COLO668 (cell line): ENCODE measurements at regions not wholly inside any gene's neighbourhood (a gene's known extent, or its start where the extent isn't known, plus 50 kb on each side); places are given as distances from the start of the nearest gene placed in this dataset.

Source experiments
- DNase-seq: peaks from one replicate; lab custom pipeline; 2025; ENCODE audit not compliant: unreplicated experiment; lab: John Stamatoyannopoulos, UW

DNA sequence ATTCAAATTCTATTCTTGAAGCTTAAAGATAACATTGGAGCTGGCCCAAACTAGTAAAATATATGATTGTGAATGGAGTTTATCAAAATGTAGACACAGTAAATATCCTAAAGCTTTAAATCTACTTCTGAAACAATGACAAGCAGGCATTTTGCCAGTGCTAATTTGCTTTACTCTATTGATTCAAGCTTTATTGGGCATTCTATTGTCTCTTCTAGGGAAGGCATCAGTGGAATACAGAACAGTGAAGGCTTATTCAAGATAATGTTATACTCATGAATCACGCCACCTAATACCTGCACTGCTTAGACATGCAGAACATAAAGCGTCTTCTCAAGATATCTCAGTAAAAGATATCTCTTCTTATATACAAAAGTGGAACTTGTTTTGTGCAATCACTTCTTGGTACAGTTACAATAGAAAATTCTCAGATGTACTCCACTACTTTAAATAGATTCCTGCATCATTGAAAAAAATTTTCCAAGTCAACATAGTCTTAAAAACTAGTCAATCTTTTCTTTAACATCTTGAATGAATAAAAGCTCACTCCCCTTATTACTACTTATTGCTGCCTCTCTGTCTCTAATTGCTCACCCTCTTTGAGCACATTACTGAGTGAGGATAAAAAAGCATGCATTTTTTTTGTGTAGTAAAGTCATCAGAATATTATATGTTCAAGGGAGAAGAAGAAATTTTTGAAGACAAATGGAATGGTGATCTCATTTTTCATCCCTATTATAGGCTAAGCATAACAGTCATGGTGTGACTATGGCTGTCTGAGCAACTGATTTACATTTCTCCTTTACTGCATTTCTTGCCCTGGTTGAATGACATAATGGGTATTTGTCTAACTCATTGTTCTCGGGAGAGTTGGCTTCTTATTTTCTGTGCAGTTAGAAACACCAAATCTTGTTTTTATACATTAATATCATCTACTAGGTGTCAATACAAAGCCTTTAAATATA is 98.0 kb upstream of the E2F7 start:
- no peak for DNase-seq

DNA sequence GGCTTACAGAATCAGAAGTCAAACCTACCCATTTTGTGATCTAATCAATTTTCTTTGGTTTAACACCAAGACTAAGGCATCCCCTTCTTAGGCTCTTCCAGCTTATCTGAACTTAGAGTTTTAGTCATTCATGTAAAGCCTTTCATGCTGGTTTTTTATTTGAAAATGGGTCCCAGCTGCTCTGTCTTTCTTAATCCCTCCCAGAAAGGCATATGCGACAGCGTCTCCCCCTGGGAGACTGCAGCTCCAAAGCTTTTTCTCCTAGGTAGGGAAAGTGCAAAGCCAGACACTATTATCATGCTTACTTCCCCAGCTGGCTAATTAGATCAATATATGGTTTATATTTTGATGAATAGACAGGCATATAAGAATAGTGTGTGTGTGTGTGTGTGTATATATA is 96.6 kb upstream of the E2F7 start:
- DNase-seq = no peak

DNA sequence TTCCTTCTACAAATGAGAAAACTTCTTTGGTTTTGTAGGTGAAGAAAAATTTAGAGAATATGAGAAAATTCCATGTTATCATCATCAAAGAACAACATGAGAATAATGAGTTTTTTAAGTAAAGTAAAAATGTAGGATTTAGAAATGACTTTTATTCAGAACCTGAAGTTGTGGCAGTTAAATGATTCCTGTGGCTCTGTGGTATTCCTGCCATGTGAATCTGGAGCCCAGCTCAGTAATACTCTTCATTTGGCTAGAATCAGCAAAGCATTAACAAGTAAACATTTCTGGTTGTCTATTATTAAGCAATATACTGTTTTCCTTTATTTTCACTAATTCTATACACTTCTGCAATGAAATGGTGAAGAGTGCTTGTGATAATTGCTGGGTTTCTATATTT is 95.6 kb upstream of the E2F7 start:
- DNase-seq = no peak

DNA sequence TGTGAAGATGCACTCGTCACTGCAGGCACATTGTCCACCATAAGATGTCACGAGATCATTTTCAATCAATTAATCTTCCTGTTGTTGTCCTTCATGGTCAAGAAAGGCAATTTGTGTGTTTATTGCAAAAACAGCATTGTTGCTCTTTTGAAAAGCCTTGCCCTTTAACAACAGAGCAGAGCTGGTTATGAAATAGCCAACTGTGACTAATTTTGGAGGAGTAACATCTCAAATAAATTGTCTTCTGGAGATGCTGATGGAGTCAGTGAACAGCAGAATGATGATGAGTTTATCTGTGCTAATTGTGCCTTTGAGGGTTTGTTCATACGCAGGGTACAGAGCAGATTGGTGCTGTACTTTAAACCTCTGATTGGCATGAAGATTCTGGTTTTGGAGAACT is 88.3 kb upstream of the E2F7 start:
- no peak for DNase-seq

DNA sequence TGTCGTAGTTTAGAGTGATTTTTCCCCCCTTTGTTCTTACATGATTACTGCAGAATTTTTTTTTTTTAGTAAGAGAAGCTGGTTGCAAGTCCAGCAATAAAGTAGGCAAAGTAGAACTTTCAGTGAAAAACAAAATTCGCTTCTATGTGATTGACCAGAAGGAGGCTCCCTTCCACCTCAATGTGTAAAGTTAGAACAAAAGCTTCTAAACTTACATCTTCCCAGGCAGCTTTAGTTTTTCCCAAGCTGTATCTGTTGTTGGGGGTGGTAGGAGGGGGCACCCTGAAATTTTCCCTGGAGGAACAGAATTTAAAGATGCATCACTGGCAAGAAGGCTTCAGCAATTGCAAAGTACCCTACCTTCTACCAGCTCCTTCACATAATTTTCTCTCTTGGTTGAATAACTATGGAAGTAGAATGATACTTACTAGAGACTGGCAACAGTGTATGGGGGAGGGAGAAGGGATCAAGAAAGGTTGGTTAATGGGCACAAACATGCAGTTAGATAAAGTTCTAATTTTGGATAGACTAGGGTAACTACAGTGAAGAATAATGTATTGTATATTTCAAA is 87.3 kb upstream of the E2F7 start:
- no peak for DNase-seq

DNA sequence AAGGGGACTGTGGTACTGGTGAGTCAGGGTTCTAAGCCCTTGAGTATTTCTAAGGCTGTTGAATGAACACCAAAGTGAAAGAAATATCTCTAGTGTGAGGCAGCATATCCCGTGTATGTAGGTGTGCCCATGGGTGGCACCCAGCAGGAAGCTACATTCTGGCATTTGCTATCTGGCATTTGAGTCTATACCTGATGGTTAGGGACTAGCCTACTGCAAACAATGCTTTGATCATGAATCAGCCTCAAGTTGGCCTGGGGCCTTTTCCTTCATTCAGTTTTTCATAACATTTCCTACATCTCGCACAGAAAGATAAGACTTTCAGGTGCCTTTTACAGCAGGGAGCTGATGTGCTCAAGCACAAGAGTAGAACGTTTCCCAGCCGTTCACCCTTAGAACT is 85.7 kb upstream of the E2F7 start:
- no peak for DNase-seq

DNA sequence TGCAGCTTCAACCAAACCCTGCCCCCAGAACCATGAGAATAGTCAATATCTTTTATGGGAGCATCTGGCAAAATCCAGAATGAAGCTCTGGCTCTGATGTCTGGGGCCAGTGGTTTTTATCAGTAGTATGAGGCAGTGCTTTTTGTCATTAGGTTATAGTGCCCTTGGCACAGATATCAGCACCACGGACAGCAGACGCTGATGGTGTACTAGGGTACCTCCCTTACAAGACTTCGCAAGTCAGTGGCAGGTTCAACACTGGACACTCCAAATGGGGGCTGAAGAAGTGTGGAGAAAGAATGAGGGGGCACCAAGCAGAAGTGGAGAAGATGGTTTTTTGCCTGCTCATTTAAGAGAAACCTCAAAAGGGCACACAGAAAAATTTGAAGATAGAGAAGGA is 68.2 kb upstream of the E2F7 start:
- DNase-seq = no peak

DNA sequence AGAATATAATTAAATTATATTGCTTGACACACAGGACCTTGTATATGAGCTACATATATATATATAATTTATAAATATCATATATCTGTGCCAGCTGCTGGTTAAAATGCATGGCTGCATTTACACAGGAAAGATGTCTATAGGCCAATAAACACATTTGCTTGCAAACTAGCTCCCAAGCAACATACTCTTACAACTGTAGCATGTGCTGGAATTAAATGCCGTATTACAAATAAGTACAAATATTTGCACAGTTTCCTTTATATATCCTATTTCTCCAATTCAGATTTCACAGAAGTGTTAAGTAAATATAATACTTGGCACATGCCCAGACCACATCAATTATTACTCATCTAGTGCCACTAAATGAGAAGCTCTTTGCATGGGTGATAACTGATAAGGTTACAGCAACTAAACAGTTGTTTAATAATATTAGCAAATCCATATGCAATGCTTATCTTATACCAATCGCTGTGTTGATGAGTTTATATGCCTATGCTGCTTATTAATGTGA is 66.7 kb upstream of the E2F7 start:
- DNase-seq = no peak

DNA sequence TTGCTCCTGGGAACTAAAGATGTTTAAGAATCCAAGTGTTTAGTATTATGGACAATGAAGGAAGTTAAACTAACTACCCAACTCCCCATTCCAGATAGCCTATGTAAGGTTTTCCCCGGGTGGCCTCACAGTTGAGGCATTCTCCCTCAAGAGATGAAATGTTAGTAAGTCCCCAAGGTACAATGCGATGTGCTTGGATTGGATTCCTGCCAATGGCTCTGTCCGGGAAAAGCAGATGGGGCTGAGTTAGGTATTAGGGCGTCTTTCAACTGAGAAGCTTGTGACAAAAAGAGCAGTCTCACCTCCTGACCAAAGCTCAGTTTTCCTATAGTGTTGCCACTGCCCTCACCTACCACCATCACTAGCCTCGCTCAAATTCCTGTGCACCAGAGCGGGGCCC is 64.8 kb upstream of the E2F7 start:
- DNase-seq = no peak

DNA sequence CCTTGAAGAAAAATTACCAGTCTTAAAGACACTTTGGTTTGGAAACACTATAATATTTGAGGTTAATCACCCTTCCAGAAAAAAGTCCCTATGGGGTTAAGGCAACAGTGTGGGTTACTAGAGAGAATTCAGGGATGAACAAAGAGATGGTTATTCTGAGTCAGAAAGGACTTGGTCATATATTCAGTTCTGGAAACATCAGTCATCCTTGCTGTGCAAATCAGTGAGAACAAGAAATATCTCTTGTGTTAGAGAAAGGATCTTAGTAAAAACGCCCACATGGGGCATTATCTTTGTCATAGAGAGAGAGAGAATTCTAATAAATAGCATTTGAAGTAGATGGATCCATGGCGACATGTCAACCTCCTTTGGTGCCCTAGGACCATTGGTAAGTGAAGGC is 59.4 kb upstream of the E2F7 start:
- no peak for DNase-seq

DNA sequence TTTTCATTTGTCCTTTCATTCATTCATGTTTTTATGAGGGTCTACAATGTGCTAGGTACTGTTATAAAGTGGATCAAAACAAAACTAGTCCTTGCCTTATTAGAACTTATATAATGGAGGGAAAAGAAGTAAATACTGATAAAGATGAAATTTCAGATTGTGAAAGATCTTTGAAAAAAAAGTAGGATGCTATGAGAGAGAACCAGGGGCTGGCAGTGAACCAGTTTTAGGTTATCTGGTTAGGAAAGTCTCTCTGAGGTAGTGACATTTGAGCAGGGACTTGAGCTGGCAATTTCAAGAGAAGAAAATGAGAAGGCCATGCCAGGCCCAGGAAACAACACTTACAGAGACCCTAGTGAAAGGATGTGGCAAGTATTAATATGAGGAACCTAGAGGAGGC is 57.3 kb upstream of the E2F7 start:
- DNase-seq = no peak

DNA sequence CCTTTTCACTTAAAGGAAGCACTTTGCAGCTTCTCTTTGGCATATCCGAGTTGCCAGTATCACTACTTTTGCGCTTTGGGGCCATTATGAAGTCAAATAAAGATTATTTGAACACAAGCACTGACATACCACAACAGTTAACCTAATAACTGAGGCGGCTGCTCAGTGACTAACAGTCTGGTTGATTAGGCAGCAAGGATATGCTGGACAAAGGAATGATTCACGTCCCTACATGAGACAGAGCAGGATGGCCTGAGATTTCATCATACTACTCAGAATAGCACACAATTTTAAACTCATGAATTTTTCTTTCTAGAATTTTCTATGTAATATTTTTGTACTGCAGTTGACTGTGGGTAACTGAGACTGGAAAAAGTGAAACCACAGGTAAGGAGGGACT is 56.9 kb upstream of the E2F7 start:
- DNase-seq = no peak

DNA sequence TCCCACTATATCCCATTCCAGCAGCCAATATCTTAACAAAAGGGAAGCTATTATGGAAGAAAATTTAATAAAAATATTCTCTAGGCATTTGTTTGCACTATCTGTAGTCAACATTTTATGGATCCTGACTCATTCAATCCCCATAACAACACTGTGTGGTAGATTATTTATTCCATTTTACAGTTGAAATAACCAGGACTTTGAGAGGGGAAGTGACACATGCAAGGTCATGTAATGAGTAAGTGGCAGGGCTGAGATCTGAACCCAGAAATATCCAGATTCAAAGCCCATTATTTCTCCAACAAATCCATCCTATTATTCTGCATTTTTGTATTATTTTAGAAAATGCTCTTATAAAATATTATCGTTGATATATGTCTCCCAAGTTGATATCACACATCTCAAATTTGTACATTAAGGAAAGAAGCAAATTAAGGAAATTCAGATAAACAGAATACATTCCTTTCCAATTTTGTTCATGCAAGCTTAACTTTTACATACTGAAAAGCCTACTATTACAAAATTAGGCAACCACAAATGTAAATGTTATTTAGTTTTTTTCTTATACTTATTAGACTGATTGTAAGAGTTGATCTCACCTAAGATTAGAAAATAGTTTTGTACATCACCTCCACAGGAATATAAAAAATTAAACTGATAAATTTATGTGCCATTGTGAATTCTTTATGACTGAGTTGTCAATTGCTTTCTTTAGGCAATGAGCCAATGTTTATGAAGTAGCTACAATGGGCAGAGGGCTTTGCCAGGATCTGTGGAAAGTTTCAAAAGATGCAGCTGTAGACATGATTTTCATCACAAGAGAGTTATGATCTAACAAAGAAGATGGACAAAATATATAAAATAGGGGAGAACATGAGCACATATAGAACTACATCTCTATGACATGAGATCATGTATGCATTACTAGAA is 55.1 kb upstream of the E2F7 start:
- no peak for DNase-seq

DNA sequence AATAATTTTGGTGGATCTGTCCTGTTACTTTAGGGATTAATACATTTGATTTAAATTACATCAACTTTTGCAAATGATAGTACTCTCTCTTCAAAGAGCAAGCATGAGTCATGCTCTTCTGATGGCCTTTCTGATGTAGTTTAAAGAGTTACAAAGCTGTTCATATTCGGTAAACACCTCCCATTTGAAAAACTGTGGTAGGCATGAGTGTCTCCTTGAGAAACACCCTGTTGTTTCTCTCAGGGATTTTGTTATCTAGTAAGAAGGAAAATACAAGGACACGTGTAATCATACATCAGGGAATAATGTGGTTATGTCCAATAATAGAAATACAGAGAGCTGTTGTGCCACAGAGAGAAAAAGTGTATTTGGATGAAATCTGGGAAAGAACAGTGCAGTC is 53.3 kb upstream of the E2F7 start:
- no peak for DNase-seq

DNA sequence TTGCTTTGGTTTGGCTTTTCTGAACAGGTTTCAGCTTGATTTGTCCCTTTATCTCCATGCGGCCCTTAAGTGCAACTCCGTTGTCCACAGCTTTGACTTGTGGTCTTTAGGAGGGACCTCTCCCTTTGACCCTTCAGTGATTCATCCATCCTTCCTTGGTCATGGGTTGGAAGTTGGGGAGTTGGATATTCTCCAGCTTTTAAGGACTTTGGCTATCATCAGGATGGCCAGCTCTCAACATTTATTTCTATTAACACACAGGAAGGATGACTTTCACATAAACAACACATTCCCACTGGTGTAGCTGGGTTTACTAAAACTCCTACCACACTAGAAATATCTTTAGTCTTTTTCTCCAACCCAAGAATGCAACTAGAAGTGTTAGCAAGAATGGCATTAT is 50.9 kb upstream of the E2F7 start:
- DNase-seq = no peak

DNA sequence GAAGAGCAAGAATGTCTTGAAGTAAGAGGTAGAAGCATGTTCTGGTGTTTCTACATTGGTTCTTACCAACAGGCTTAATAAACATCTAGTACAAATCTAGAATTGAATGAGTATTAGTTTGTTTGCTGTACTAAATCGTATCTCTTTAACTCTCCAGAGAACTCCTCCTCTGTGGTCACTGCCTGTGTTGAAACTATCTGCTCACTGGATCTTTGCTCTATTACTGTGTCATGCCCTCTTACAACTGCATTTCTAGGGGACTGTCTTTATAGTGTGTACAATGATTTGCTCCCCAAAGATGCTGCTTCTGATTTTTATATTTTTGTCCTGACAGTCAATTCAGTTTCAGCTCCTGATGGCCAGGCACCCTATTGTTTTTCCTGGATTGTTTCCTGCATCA is 50.1 kb upstream of the E2F7 start:
- DNase-seq = no peak
